Erythroblast (primary cell): ENCODE measurements at regions not wholly inside any gene's neighbourhood (a gene's known extent, or its start where the extent isn't known, plus 50 kb on each side); places are given as distances from the start of the nearest gene placed in this dataset.

Experiments used
- GATA1 ChIP-seq: IDR thresholded peaks from 2 replicates; pipeline ENCODE4 v1.6.1; 2011; ENCODE audit warnings: low read depth, mild to moderate bottlenecking, control low read depth, low read length, moderate library complexity
- POLR2A ChIP-seq: IDR thresholded peaks from 2 replicates; pipeline ENCODE4 v1.6.1; 2011; ENCODE audit warnings: mild to moderate bottlenecking, low read length

DNA sequence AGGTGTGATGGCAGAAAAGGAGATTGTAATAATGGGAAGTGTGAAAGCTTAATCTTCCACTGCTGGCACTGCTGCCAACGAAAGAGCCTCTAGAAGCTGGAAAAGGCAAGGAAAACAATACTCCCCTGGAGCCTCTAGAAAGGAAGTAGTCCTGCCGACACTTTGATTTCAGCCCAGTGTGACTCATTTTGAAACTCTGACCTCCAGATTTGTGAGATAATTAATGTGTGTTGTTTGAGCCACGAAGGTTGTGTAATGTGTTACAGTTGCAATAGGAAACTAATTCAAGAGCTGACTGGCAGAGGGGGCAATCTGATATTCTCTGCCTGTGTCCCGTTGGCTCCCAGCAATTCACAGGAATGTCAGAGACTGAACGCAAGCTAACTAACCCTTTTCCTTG is 219.2 kb upstream of the UBE2E3 start:
- no peak for TF ChIP-seq POLR2A
- TF ChIP-seq GATA1: no peak
